Glomerular endothelial cell (primary cell): ENCODE measurements at regions not wholly inside any gene's neighbourhood (a gene's known extent, or its start where the extent isn't known, plus 50 kb on each side); places are given as distances from the start of the nearest gene placed in this dataset.

Source experiments
- DNase-seq: peaks from one replicate; pipeline ENCODE4 v3.0.0-alpha.2; 2011; ENCODE audit warnings: low read depth, low spot score; ENCODE audit errors: extremely low read depth

DNA sequence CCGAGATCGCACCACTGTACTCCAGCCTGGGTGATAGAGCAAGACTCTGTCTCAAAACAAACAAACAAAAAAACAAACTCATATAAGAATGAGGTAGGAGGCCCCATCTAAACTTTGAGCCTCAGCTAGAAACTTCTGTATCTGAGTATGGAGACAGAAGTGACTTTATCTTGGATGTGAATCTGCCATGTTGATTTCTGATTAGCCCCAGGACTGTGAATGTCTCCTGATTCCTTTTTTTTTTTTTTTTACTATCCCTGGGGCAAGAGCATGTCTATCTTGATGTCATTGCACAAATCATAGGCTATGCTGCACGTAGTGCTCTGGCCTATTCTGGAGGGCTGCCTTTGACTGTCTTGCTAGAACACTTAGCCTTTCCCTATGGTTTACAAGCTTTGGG is 211.0 kb downstream of the PTPRU start:
- no peak for DNase-seq

DNA sequence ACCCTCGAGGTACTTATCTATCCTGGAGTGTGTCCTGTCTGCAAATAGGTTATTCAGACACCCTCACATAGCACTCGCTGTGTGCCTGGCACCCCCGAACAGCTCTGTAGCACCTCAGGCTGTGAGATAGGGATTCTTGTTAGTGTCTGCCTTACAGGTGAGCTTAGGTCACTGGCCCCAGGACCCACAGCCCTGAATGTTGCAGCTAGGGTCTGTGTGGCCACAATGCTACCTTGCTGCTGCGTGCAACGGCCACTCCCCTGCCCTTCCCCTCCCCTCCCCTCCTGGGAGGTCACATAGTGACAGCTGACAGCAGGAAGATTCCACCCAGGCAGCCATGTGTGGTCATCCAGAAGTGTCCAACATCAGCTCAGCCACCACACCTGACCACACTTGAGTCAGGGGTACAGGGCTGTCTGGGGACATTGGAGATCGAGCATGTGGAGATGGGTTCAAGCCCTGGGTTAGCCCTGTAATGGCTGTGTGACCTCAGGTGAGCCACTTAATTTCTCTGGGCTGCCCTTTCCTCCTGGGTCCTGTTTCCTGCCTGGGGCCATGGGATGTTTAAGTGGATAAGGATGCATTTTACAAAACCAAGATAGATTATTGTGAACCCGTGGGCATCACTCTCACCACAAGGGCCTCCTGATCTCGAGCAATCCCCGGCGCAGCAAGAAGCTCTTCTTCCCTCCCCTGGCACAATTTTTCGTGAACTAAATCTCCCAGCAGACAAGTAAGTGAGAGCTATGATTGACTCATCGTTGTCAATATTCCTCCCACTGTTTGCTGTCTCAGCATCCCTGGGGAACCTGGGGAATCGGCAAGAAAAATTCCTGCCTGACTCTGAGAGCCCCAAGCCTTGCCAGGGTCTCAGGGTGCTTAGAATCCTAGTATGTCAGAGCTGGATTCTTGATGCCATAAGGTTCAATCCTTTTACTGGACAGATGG is 208.7 kb downstream of the PTPRU start:
- DNase-seq, result no peak

DNA sequence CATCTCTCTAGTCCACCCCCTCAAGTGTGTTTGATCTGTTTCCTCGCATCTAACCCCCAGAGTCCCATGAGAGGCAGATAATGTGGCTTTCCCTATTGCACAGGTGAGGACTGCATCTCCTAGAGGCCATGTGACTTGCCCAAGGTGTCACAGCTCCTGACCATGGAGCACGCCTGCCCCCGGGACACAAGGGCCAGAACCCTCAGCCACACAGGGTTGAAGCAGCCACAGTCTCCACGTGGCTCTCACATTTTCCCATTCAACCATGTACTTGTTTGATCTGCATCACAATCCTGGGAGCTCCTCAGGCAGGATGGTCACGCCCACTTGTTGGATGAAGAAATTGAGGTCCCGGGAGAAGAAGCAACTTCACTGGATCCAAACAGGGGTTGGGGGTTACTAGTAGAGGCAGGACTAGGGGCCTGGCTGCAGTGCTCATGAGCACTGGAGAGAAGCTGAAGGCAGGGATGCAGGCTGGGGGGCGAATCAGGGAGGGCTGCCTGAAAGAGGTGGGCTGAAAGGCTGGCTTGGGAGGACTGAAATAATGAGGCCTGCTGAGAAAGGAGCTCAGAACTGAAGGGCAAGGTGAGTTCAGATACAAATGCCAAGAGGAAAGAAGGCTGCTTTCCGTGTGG is 207.9 kb downstream of the PTPRU start:
- DNase-seq, result no peak

DNA sequence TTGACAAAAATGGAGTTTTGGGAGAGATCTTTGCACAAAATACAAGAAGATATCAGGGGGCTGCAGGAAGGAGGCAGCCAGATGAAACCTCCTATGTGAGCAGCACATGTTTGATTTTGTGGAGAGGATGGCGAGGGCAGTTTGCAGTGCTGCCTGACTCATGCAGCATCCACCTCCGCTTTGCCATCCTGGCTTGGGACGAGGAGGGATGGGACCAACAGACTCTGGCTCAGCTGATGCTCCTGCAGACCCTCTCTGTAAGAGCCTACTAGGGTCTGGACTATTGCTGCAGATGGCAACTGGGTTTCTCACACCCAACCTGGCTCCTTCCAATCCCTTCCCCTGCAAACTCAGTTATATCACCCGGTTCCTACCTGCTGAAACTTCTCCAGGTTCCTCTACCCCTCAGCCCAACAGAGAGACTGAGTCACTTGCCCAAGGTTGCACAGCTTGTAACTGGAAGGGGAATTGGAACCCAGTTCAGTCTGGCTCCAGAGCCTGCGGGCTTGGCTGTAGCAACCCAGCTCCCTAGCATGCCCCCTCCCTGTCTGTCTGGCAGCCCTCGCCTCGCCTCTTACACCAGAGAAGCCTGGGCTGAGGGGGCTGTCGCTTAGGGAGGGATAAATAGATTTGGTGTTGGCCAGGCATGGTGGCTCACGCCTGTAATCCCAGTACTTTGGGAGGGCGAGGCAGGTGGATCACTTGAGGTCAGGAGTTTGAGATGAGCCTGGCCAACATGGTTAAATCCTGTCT is 205.8 kb downstream of the PTPRU start:
- no peak for DNase-seq

DNA sequence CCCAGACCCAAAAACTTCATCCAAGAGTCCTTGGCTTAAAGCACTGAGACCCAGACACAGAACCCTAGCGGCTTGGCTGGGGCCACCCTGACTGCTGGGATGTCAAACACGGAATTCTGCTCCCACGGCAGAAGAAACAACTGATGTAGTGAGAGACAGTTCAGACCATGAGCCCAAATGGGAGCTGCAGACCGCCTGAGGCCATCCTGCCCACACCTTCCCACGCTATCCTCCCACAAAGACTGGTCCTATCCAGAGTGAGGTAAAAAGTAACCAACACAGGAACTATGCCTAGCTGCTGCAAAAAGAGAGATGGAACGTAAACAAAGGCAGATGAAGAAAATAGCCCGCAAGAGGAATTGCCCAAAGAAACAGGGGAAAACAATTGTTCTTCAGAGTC is 203.3 kb downstream of the PTPRU start:
- DNase-seq, result no peak

DNA sequence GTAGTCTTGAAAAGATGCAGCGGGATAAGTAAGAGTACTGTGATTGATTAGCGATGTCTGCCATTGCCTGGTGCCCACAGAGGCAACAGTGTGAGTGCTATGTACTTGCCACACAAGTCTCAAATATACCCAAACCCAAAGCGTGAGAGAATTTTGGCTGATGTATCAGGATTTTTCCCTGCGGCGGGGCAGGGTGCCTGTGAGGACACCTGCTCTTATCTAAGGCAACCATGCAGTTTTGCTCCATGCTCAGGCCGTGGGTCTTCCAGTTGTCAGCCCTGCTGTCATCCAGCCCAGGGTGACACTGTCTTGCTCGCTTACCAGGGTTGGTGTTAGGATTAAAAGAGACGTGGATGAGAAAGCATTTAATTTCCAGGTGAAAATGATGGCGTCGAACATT is 202.7 kb downstream of the PTPRU start:
- no peak for DNase-seq

DNA sequence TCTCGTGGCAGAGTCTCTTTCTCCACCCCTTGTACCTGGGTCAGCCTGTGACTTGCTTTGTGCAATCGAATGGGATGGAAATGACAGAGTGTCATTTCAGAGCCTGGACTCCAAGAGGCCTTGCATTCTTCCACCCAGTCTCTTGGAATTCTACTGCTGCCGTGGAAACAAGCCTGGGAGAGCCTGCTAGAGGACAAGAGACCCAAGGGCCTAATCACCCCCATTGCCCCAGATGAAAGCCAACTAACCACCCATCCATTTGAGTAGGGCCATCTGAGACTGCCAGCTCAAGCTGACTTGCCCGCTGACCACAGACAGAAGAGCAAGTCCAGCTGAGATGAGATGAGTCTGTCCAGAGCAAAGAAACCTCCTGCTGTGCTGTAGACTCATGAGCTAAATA is 201.6 kb downstream of the PTPRU start:
- DNase-seq, result no peak

DNA sequence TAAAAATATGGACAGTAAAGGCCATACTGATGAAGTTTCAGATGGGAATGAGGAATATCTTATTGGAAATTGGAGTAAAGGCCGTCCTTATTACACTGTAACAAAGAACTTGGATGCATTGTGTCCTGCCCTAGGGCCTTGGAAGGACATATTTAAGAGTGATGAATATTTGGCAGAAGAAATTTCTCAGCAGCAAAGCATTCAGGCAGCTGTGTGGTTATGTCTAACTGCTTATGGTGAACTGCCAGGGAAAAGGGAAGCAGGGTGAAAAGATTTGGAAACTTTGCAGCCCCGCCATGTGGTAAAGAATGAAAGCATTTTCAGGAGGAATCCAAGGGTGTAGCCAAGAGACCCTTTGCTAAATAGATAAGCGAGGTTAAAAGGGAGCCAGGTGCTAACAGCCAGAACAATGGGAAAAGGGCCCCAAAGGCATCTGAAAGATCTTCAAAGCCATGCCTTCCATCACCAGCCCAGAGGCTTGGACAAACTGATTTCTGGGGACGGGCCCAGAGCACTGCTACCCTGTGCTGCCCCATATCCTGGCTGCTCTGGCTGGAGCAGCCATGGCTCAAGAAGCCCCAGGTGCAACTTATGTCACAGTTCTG is 200.0 kb downstream of the PTPRU start:
- DNase-seq, result no peak

DNA sequence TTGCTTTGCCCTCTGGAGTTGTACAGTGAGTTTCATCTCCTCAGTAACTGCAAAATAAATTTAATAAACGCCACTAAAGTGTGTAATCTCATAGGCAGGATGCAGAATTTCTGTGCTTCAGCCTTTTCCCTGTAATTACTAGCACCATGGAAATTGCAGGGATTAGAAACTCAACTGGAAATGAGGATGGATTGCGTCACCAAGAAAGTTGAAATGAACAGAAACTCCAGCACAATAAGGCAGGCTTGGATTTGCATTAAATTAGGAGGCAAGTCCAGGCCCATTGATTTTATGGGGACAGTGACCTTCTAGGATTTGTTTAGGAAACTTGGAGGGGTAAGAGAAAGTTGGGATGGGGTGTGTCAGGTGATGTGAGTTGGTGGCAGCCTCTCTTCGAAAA is 197.5 kb downstream of the PTPRU start:
- no peak for DNase-seq

DNA sequence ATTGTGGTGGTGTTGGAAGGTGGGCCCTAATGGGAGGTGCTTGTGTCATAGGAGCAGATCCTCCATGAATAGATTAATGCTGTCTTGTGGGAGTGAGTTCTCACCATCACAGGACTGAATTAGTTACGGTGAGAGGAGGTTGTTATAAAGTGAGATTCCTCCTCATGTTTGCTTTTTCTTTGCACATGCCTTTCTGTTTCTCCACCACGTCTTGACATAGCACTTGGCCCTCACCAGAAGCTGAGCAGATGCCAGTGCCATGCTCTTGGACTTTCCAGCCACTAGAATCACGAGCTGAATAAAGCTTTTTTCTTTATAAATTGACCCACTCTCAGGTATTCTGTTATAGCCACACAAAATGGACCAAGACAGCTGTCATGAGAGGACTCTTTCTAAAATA is 194.8 kb downstream of the PTPRU start:
- DNase-seq, result no peak

DNA sequence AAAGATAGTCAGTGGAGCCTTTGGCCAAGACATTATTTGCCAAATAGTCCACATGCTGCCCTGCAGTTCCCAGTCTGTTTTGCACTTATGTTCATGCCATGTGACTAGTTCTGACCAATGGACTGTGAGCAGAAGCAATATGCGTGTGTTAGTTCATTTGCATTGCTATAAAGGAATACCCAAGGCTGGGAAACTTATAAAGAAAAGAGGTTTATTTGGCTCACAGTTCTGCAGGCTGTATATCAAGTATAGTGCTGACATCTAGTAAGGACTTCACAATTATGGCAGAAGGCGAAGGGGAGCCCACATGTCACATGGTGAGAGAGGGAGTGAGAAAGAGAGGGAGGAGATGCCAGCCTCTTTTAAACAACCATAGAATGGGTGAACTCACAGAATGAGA is 193.3 kb downstream of the PTPRU start:
- no peak for DNase-seq

DNA sequence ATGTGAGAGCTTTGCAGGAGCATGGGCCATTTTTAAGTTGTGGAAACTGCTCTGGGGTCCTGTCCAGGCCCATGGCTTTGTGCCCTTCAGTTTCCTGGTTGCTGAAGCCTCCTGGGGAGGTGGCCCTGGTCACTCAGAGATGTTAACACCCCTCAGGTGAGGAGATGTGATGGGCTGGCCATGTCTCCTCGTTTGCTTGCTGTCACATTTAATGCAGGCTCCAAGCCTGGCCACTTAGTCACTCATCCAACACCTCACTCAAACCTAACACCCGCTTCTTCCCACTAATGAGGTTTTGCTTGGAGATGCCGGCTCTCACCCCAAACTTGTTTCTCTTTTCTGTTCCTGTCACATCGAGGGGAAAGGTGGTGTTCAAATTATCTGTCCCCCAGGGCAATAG is 192.7 kb downstream of the PTPRU start:
- no peak for DNase-seq

DNA sequence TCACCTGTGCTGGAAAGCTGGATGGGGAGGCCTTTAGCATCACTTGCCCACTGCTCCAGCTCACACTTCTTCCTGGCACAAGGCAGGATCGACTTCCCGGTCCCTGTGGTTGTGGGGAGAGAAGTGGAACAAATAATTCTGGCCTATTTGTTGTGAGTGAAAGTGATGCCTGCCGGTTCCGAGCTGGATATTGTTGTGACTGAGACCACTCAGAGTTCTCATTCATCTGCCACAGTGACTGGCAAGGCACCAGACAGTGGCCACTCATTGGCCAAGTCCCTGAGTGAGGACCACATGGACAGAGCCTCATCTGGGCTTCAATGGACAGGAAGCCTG is 191.9 kb downstream of the PTPRU start:
- no peak for DNase-seq

DNA sequence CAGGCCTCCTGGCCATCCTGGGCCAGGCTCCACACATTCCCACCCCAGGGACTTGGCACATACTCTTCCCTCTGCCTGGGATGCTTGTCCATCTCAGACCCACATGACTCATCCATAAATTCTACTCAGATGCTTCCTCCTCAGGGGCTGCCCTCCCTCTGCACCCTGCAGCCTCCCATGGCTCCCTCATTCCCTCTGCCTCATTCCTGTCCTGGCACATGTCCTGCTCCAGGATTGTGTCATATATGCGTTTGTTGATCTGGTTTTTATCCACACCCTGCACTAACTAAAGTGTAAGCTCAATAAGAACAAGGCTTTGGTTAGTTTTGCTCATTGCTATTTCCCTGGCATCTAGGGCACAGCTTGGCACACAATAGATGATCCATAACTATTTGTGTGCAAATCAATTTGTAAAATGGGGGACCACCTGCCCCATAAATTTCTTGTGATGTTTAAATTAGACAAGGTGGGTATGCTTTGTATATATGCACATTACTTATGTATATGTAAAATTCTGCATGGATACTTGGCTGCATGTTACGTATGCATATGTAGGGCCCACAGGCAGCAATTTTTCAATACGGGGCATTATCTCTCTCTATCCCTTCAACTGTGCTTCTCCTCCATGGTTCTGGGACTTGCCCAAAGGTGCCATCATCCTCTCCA is 191.4 kb downstream of the PTPRU start:
- no peak for DNase-seq

DNA sequence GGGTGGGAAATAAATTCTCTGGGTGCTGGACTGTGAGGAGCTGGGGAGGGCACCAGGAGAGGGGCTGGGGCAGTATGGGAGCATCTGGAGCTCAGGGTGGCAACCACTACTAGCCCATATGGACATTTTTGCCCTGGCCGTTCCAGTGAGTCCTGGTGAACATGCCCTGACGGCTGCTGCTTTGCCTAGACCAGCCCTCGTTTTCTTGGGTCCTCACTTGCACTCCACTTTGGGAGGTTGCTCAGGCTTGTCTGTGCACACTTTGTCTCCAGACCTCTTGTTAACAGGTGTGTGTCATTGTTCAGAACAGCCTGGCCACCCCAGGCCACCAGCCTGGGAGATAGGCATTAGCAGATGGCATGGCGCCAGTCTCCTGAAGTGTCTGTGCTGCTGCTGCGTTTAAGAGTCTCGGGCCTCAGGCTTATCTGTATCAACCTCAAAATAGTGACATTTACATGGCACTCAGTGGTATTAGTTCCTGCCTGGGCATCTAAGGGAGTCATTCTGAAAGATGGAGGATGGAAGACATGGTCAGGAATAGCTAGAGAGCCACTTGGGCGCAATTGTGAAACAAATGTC is 190.5 kb downstream of the PTPRU start:
- DNase-seq, result no peak

DNA sequence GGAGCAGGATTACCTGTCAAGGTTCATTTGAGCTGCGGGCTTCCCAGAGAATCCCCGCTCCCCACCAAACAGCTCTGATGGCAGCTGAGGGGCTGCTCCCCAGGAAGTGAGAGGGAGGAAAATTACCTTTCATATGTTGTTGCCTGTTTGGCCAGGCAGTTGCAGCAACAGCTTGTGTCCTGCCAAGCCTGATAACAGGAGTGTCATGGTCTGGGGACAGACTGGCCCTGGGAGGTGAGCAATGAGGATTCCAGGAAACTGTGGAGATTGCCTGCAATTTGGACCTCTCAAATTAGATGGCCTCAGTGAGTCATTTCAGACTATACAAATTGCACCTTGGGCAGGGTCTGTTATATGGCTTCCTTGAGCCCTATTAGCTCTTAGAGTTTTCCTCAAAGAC is 189.3 kb downstream of the PTPRU start:
- no peak for DNase-seq

DNA sequence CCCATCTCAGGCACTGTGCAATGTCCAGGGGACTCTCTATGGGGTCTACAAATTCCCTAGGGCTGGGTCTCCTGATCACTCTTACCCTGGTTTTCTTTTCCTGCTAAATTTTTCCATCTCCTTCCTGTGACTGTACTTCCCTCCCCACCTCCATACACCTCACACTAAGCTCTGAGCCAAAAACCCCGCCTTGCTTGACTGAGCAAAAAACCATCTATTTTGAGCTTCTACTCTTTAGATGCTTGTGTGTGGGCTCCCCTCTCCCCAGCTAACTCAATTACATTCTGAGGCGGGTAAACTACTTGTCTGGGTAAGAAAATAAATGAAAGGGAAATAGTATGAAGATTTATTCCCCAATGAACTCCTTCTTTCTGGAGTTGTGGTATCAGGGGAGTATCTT is 187.9 kb downstream of the PTPRU start:
- DNase-seq, result no peak

DNA sequence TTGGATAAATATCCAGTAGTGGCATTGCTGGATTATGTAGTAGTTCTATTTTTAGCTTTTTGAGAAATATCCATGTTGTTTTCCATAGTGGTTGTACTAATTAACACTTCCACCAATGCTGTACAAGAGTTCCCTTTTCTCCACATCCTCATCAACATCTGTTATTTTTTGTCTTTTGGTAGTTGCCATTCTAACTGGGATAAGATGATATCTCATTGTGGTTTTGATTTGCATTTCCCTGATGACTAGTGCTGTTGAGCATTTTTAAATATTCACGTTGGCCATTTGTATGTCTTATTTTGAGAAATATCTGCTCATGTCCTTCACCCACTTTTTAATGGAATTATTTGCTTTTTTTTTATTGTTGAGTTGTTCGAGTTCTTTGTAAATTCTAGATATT is 183.9 kb downstream of the PTPRU start:
- DNase-seq, result no peak

DNA sequence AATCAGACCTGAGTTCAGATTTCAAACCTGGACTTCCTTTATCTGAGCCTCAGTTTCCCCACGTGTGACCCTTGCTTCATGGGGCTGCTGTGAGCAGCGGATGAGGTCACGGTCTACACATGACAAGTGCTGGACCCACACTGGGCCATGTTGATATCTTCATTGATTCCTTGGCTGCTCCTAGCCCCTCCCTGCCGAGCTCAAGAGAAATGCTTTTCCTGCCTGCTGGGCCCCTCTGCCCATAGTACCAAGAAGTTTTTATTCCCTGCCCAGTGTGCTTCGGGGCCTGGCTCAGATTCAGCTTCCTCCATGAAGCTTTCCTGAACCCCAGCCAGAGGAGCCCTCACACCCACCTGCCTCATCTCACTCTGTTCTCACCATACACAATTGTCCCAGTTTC is 181.6 kb downstream of the PTPRU start:
- DNase-seq, result no peak

DNA sequence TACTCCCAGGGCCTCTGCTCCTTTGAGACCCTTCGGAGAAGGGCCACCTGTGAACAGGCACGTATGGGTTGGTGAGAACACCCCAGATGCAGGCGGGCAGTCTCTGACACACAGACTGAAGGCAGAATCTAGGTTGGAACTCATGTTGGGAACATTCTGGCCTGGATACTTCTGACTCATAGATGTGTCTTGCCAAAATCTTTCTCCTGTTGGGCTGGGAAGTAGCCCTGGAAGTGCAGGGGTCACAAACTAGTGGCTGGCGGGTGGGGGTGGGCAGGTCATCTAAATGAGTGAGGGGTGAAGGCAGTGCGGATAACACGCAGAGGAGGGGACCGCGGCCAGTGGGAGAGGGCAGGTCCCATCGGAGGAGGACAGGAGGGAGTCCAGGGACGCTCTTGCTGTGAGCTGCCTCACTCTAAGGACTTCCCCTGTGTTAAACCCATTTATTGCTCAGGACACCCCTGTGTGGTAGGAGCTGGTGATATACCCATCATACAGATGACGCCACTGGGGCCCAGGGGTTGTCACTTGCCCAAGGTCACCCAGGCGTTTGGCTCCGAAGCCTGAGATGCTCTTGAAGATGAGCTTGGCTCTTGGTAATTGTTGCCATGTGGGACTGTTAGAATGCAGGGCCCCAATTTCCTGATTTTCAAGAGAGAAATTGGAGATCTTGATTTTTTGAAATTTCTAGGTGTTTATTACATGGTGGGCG is 181.0 kb downstream of the PTPRU start:
- no peak for DNase-seq
